G401.6 (cell line): ENCODE measurements at regions not wholly inside any gene's neighbourhood (a gene's known extent, or its start where the extent isn't known, plus 50 kb on each side); places are given as distances from the start of the nearest gene placed in this dataset.

Source experiments
- FAIRE-seq: peaks from 2 replicates; lab custom pipeline; 2012; peaks lifted over from hg19 to GRCh38; lab: Jason Lieb, UNC

DNA sequence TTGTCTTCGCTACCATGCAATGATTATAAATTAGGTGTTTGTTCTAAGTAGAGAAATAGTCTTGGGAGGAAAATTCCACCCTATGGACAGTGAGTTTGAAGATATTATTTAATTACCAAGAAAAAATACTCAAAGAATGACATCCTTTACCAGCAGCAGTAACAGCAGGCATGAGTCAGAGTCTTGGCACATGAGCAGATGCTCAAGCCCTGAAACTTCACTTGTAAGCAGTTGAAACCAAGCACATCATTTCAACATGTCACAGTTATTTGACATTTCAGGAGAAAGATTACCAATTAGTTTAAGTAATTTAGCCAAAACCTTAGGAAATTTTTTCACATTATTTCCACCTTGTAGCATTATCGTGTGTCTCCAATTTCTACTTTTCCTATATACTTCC, 99.2 kb downstream of the C12orf50 start:
- no peak for FAIRE-seq

DNA sequence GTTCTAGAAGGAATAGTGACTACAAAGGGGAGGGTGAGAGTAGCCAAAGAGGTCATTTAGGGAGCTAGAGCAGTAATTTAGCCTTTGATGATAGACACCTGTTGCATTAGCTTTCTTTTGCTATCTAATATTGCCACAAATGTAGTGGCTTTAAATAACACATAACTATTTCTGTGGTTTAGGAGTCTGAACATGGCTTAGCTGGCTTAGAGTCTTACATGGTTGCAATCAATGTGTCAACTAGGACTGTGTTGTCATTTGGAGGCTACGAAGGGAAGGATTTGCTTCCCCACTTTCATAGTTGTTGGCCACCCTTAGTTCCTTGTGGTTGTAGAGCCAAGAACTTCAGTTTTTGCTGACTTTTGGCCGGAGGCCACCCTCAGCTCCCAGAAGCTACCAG, 99.9 kb downstream of the C12orf50 start:
- no peak for FAIRE-seq

DNA sequence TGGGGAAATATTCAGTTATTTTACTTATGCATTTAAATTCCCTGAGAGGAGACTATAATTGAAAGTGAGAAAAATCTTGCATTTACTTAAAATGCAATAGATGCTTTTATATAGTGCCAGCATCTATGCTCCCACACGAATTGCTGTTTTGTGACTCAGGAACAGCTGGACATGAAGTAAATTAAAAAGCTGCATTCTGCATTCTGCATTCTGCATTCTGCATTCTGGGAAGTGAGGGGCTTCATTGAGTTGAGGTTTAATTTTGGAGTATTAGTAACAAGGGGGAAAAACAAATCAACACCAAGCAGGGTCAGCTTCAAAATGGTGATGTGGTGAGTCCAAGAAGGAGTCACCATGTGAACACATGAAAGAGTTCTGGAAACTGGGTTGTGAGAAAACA, 101.2 kb downstream of the C12orf50 start:
- no peak for FAIRE-seq

DNA sequence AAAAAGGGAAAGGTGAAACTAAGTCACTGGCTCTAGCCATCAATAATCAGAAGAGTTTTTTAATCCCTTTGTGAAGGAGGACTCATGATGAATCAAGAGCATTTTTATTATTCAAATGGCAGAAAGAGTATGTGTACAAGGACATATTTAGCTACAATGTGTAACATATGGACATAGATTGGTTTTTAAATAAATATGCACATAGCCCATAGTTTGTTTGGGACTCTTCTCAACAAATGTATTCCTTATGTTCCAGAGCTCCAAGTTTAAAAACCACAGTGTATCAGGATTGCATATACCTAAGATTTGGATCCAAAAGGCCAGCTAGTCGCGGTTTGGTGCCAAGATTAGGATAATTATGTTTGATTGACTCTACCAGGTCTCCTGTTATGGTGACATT, 104.2 kb downstream of the C12orf50 start:
- no peak for FAIRE-seq

DNA sequence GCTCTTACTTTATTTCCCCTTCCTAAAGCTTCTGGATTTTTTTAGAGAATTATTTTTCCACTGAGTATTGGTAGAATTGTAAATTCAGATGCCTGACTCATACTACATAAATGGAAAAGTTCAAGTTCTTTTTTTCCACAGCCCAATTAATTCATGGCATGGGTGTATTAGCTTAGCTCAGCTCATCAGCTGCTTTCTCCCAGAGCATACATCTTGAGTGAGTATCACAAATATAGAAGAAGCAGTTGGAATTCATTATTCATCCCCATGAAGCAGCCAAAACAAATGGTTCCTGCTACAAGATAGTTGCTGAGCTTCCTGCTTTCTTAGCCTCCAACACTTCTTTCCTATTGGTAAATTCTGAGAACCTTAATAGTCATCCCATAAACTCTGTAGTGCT, 105.1 kb downstream of the C12orf50 start:
- no peak for FAIRE-seq

DNA sequence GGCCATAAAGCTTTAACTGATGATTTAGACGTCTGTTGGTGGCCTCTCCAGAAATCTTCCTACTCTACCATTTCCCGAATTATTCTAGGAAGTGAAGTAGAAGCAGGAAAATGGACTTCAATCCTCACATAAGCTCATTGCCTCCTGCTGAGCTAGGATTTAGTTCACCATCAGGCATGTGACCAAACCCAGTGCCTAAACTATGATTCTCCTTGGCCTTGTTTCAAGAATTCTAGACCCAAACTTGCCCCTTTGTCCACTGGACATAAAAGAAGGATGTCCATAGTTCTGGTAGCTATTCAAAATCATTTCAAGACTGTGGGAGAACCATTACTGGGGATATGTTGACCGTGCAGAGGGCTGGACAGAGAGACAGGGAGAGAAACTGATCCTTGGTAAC, 105.8 kb downstream of the C12orf50 start:
- no peak for FAIRE-seq

DNA sequence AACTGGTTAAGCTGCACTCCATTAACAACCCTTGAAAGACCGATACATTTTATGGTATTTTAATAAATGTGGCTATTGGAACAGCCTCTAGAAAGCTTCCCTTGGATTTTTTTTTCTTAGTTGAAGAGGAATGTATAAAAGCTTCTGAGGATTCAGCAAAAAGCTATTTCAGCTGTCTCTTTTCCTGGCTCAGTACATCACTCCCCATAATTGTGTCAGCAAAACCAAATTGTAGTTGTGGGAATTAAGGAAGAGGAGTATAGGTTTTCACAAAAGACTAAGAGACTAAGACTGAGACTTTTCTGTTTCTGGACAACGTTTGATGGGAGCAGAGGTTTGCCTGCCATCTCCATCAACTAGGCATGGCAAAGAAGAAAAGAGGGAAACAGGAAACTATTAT, 106.5 kb downstream of the C12orf50 start:
- FAIRE-seq: no peak

DNA sequence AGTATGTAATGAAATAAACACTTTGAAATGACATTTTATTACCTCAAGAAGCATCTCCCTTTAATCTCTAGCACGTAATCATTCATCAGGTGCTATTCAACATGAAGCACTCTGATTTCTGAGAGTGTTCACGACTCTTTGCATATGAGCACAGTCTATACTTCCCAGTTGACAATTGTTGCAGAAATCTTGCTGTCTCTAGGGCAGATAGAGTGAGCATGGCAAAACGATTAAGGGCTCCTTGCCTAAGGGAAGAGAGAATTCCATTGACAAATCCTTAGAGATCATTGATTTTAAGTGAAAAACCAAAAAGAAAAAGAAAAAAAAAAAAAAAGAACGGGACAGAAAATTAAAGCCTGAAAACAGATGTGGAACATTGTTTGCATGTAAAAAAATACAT, 107.6 kb downstream of the C12orf50 start:
- no peak for FAIRE-seq

DNA sequence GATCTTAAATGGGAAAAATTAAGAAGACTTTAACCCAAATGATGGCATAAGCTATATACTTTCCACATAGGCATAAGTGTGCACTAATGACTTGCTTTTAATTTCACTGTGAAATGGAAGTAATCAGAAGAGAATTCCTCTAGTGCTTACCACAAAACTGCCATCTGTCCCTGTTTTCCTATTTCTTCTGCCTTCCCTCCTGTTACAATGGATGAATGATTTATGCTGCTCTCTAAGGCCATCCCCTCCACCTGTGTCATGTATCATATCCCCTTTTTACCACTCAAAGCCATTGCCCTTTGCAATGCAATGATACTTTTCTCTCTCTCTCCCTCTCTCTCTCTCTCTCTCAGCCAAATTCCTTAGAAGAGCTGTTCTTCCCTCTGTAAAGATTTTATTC, 109.1 kb downstream of the C12orf50 start:
- no peak for FAIRE-seq

DNA sequence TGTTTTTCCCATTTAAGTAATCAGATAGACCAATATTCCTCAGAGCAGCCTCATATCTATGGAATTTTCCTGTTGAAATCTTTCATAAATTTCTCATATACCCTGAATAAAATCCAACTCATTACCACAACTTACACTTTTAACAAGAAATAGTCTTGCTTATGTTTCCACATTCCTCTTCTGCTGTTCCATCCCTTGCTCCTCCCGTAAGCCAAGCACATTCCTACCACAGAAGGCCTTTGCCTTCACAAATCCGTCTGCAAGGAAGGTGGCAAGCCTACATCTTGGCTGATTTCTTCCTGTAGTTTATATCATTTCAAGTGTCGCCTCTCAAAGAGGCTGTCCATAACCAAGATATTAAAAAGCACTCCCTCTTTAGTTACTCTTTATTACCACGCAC, 127.7 kb downstream of the C12orf50 start:
- FAIRE-seq: no peak

DNA sequence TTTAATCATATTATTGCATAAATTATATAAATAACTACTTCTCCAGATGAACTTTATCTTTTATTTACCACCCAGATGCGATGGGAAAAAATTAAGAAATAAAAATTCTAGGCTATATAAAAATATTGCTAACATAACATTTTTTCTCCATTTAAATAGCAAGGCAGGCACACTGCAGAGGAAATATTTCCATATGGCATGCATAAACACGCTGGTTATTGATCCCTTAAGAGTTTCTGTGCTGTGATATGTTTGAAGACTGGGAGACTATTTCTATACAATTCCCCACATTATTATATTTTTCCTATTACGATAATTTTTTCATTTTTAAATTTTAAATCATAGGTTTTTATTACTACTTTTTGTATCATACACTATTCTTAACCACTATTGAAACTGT, 131.5 kb downstream of the C12orf50 start:
- no peak for FAIRE-seq

DNA sequence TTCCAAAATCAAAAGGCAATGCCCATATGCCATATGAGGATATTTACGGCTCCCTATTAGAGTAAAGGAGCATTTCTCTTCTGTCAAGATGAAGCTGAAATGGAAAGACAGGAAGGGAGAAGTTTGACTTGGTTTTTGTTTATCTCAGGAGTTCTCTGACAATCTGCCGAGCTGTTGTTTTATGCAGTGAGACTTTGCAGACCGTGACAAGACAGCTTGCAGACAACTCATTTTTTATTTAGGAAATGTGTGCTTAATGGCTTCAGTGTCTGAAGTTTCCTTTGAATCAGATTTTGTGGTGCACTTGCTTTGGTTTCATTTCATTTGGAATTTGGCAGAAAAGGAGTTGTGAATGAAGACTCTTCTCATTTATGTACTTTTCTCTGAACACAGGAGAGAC, 145.4 kb downstream of the C12orf50 start:
- FAIRE-seq: no peak

DNA sequence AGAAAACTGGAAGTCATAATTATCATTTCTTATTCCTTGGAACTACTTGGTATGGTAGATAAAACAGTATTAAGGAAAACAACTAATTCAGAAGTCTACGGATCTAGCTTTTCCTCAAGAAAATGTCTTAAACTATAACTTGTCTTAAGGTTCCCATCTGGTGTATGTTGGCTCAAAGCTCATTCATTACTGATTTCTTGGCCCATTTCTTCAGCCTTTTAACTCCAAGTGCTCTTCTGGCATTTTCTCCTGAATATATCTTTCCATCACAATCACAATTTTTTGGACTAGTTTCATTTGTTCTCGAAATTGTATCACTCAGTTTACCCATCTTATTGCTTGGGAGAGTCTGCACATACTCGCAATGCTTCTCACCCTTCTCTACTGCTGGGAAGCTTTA, 150.1 kb downstream of the C12orf50 start:
- FAIRE-seq: no peak

DNA sequence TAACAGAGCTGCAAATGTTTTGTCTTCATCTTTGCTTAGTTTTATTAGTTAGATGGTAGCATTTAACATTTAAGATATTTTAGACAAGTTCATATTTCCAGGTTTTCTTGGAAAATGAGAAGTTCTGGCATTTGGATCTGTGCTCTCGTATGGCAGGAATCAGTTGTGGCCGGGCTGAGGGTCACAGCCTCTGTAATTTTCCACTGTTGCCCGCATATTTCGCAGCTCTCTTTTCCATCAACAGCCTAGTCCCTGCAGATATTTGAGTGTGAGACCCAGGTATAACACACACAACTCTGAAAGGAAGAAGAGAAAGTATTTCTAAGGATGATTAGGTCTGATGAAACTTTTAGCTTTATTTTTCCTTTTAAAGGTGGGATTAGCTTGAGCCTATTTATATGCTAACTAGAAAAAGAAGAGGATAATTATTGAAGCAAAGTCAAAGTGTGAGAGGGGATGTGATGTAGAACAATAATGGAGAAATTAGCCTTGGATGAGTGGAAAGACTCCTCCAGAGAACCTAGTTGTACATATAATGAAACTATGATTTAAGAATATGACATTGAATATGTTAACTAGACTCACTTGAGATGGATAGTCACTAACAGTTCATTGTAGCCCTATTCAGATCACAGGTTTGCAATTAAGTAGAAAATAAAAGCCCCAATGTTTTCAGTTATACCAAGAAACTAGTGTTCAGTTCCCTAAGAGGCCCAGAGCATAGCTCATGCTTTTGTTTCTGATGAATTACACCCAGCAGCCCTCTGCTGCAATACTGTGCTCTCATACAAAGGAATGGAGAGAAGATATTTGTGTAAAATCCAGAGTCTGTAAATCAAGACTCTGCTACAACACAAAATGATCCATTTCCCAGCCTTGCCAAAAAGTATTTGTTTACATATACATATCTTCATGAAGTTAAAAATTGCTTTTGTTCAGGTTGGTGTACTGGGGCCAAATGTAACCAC, 158.4 kb downstream of the C12orf50 start:
- no peak for FAIRE-seq

DNA sequence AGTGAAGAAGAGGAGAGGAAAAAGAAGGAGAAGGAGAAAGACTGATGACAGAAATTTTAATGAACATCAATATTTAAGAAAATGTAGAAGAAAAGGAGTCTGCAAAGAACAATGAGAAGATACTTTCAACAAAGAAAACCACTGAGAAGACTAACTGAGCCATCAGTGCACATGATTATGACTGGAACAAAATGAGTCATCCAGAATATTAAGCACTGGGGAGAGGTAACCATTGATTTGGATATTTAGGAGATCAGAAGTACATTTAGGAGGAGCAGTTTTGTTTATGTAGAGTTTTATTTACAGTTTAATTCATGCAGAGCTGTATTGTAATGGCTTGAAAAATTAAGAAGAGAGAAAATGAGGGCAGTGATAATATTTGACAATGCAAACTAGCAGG, 159.1 kb downstream of the C12orf50 start:
- FAIRE-seq: no peak

DNA sequence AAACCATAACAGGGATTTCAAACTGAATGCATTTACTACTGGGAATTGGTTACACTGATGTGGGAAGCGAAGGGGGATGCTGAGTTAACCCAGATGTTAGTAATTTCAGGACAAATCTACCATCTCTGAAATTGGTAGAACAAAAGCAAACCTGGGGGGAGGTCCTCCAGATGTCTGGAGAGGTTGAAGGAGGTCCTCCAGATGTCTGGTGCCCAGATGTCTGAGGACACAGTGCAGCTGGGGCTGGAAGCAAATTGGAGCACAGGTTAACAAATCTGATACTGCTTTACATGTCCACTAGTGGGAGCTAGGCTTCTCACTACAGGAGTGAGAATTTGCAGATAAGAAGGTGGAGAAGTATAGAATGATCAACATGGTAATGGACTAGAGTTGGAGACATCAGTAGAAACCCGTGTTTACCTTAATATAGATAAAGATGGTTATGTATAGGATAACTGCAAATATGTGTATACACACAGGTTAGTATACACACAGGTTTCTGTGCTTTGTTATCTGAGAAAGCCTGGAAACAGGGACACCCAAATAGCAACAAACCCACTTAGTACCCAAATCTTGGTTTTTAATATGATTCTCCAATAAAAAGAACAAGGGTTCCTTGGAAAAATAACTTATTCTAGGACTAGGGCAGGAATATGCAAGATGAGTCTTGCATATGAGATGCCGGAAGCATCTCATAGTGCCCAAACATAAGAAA, 162.5 kb downstream of the C12orf50 start:
- FAIRE-seq: no peak

DNA sequence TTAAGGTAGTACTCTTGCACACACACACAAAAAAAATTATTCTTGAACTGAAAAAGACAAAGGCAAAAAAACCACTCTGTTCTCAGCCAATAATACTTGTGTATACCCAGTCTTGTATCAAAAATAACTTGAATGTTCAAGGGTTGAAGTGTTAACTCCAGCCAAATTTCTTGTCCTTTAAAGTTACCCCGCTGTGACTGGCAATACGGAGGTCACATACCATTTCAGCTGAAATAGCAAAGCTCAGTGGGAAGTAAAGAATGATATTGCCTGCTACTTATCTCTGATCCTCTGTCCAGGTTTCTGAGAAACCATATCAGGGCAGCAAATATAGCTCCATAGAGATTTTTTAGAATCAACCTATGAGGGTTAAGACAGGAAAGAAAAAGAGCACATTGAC, 167.4 kb downstream of the C12orf50 start:
- FAIRE-seq: no peak

DNA sequence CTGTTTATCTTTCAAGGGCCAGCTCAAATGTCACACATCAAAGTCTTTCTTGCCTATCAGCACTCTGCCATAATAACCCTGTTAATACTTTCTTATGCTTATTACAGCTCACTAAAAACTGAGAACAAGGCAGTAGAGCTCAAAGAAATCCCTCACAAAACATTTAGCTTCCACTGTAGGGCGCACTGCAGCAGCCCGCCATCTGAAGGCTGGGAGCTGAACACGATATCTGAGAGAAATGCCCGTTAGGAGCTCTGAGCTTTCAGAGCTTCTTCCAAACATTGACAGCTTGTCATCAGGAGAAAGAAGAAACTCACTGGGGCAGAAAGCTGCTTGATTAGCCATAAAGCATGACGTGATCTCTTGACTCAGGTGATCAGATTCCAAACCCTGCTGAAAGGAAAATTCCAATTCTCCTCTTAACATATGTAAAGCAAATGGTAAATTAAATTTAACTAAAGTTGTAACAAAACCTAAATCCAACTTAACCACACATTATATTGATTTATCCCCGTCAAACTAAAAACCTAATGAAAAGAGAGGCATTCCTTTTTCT, 175.7 kb downstream of the C12orf50 start:
- FAIRE-seq: no peak

DNA sequence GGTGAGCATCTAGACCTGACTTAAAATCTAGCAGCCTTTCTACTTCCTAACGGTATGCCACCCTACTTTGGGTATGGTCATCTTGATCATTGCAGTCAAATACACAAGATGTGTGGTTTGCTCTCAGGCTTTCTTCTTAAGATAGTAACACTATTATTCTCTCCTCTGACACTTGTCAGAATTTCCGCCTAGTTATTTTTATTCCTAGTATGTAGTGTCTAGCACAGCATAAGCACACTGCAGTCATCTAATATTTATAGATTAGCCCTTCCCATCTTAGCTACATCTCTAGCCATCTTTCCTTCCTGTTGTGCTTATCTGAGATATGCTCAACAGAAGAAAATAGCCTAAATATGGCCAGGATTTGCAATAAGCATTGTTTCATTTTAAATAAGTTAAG, 180.1 kb downstream of the C12orf50 start:
- no peak for FAIRE-seq

DNA sequence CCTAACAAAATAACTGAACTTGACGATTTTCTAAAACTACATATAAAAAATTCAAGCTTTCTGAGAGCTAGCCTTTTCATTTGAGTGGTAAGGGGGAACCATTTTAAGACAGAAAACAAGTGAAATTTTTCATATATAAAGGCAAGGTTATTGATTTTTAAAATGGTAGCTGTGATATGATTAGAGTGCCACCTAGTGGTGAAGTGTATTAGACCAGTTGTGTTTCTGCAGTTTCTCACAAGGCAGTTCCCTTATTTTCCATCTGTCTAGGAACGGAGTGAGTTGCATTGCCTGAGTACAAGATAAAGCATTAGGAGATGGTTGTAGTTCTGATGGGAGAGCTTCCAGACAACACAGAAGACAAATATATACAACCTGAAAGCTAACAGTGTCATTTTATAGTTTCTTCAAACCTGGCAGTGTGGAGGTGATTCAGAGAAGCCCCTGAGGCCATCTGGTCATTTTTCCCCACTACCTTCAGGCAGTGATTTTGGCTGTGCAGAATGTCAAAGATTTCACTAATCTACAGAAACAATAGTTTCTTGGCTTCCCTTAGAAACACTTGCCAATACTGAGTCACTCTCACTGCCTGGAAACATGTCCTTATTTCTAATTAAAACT, 180.8 kb downstream of the C12orf50 start:
- peak; percentile 77 for FAIRE-seq

DNA sequence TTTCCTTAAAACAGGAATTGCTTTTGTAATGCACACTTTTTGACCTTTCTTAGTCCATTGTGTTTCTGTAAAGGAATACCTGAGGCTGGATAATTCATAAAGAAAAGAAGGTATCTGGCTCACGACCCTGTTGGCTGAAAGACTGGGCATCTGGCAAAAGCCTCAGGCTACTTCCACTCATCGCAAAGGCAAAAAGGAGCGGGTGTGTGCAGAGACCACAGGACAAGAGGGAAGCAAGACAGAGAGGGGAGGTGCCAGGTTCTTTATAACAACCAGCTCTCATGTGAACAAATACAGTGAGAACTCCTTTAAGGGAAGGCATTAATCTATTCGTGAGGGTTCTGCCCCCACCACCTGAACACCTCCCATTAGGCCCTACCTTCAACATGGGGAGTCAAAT, 182.1 kb downstream of the C12orf50 start:
- no peak for FAIRE-seq

DNA sequence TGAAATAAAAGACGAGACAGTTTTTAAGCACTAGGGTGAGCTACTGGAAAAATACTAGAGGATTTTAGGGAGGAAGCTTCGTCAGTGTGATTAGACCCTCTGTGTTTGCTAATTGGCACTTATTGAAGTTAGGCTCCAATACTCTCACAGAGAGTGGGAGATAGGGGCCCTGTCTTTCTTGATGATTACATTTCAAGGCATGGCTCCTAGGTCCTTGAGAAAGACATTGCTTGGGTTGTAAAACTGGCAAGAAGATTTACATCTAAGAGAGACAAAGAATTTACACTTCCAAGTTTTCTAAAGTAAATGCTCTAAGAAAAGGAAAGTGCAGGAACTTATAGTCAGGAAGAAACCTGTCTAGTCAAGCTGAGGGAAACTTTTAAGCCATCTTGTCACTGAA, 183.2 kb downstream of the C12orf50 start:
- FAIRE-seq: no peak

DNA sequence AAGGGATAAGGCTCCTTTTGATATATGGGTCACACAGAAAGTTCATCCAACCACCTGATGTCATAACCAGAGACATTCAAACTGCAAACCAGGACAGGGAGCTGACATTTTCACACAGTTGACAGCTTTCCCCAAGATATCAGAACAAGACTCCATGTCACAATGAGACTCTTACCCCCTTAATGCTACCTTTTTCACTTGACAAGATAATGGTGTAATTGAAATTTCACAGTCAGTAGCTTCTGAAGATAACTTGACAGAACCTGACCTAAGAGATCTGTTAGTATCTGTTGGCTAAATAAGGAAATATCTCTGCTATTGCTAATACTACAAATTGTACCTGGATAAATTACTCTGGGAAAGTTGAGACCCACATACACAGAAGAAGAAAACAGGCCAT, 187.3 kb downstream of the C12orf50 start:
- no peak for FAIRE-seq
